GM18498 (cell line): ENCODE measurements at regions not wholly inside any gene's neighbourhood (a gene's known extent, or its start where the extent isn't known, plus 50 kb on each side); places are given as distances from the start of the nearest gene placed in this dataset.
"Not testable (repeated sequence)": the region's sequence is repeated elsewhere in the genome, so short reads cannot be mapped to it uniquely, and the experiment has no call there.

Experiments
- ATAC-seq: cut with Tn5 transposase; IDR thresholded peaks from one replicate; pipeline ENCODE4 v1.9.1; 2021; ENCODE audit warnings: mild to moderate bottlenecking, moderate library complexity; ENCODE audit not compliant: unreplicated experiment

- ATAC-seq = no peak
Measured at GRCh38 chr6:54559136-54559535, 250.9 kb downstream of the TINAG start.

- not testable (repeated sequence) for ATAC-seq
Measured at GRCh38 chr6:54564188-54564587, 255.9 kb downstream of the TINAG start.

- ATAC-seq = no peak
Measured at GRCh38 chr6:54574671-54575070, 266.4 kb downstream of the TINAG start.

- ATAC-seq = no peak
Measured at GRCh38 chr6:54578261-54578660, 268.3 kb upstream of the FAM83B start.

- no peak for ATAC-seq
Measured at GRCh38 chr6:54579011-54579410, 267.6 kb upstream of the FAM83B start.

GRCh38 chr6:54586251-54586650 is 260.3 kb upstream of the FAM83B start:
- no peak for ATAC-seq

GRCh38 chr6:54587277-54587676 is 259.3 kb upstream of the FAM83B start:
- ATAC-seq = no peak

GRCh38 chr6:54588176-54588575 is 258.4 kb upstream of the FAM83B start:
- ATAC-seq = no peak

GRCh38 chr6:54595844-54596243 is 250.7 kb upstream of the FAM83B start:
- no peak for ATAC-seq

- no peak for ATAC-seq
Measured at GRCh38 chr6:54598787-54599313, 247.7 kb upstream of the FAM83B start.

- no peak for ATAC-seq
Measured at GRCh38 chr6:54601600-54602300, 244.8 kb upstream of the FAM83B start.

GRCh38 chr6:54602591-54602990 is 244.0 kb upstream of the FAM83B start:
- ATAC-seq = no peak

GRCh38 chr6:54609981-54610380 is 236.6 kb upstream of the FAM83B start:
- ATAC-seq = no peak

- ATAC-seq = no peak
Measured at GRCh38 chr6:54613596-54613995, 233.0 kb upstream of the FAM83B start.

GRCh38 chr6:54614499-54615195 is 231.9 kb upstream of the FAM83B start:
- no peak for ATAC-seq

GRCh38 chr6:54617730-54618129 is 228.8 kb upstream of the FAM83B start:
- no peak for ATAC-seq

GRCh38 chr6:54618572-54618971 is 228.0 kb upstream of the FAM83B start:
- ATAC-seq = no peak

- no peak for ATAC-seq
Measured at GRCh38 chr6:54619102-54619501, 227.5 kb upstream of the FAM83B start.

- no peak for ATAC-seq
Measured at GRCh38 chr6:54621285-54621684, 225.3 kb upstream of the FAM83B start.

- ATAC-seq = no peak
Measured at GRCh38 chr6:54624216-54624615, 222.4 kb upstream of the FAM83B start.

- no peak for ATAC-seq
Measured at GRCh38 chr6:54624779-54625178, 221.8 kb upstream of the FAM83B start.

- no peak for ATAC-seq
Measured at GRCh38 chr6:54629131-54629530, 217.4 kb upstream of the FAM83B start.
